Sigmoid colon (tissue), 6 donors: ENCODE measurements at regions not wholly inside any gene's neighbourhood (a gene's known extent, or its start where the extent isn't known, plus 50 kb on each side); places are given as distances from the start of the nearest gene placed in this dataset.
"Not testable (repeated sequence)": the region's sequence is repeated elsewhere in the genome, so short reads cannot be mapped to it uniquely, and the experiment has no call there.

Experiments
- DNase-seq: peaks from one replicate; pipeline ENCODE4 v3.0.0-alpha.2; 2019
- H3K27ac ChIP-seq, 4 donors: fragments of 200-600 bp; sonication (generic); one replicate each; pipeline ENCODE4 v1.5.1; 2016 to 2019; ENCODE audit warnings: mild to moderate bottlenecking in 1 of 4
- H3K27me3 ChIP-seq, 3 donors: fragments of 200-600 bp; sonication (generic); one replicate each; pipeline ENCODE4 v1.5.1; 2019; ENCODE audit warnings: mild to moderate bottlenecking in 1 of 3
- H3K36me3 ChIP-seq, 4 donors: fragments of 200-600 bp; sonication (generic); one replicate each; pipeline ENCODE4 v1.5.1; 2016 to 2019
- H3K4me1 ChIP-seq, 4 donors: fragments of 200-600 bp; sonication (generic); one replicate each; pipeline ENCODE4 v1.5.1; 2017 to 2019
- H3K4me3 ChIP-seq, 4 donors: fragments of 200-600 bp; sonication (generic); one replicate each; pipeline ENCODE4 v1.5.1; 2017 to 2019; ENCODE audit warnings: mild to moderate bottlenecking in 2 of 4, moderate library complexity in 1 of 4
- H3K9me3 ChIP-seq, 4 donors: fragments of 200-600 bp in 3 of 4; sonication (generic) in 3 of 4; one replicate each; pipeline versions ENCODE4 v1.5.1 to v1.6.1; 2013 to 2019
- EP300 ChIP-seq, 4 donors: sonication (generic); formaldehyde crosslinking; IDR thresholded peaks; one replicate each; pipeline ENCODE4 v1.6.1; 2017; ENCODE audit warnings: antibody characterized with exemption in 4 of 4
- POLR2A ChIP-seq, 2 donors: fragments of 450-650 bp; IDR thresholded peaks; one replicate each; pipeline ENCODE4 v1.6.1; 2016; ENCODE audit warnings: antibody characterized with exemption in 2 of 2, mild to moderate bottlenecking in 2 of 2, moderate library complexity in 2 of 2
- POLR2AphosphoS5 ChIP-seq, 4 donors: sonication (generic); formaldehyde crosslinking; IDR thresholded peaks; one replicate each; pipeline ENCODE4 v1.6.1; 2017; ENCODE audit warnings: antibody characterized with exemption in 4 of 4
- WGBS, 2 donors: extraction: QIAGEN DNeasy Blood & Tissue Kit; methylation state at CpG; one replicate each; pipeline ENCODE4 v1.1.7; 2013; 5-methylcytosine and 5-hydroxymethylcytosine counted together
- intact Hi-C: fragments of 100-400 bp; cut with DNase I; formaldehyde crosslinking; loops from one replicate; pipeline ENCODE4 v1.15.1; 2023
- TF ChIP-seq, protein P1 (sequence below), 4 experiments: fragments of 450-650 bp in 3 of 4; fragments of 200-600 bp in 1 of 4; IDR thresholded peaks; one replicate each; pipeline ENCODE4 v1.5.1; 2016 to 2019; ENCODE audit warnings: antibody characterized with exemption in 4 of 4, mild to moderate bottlenecking in 3 of 4, moderate library complexity in 2 of 4
- donor health status: healthy with polysubstance abuse.
- donor health status: healthy.

DNA sequence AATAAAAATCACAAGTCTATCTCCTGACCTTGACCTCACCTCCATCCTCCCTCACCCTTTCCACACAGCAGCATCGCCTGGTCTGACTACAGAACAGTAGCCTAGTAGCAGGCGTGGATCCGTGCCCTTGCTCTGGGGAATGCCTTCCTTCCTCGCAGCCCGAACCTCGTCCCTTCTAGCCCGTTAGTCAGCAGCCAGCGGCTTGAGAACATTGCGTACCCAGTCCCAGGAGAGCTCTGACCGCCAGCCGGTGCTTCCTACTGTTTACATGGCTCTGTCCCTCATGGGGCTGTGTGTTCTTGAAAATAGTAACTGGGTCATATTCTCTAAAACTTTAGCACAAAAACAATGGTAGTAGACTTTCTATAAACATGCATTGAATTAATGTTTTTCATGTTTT, 682.7 kb upstream of the IGFBP3 start:
- H3K4me3 ChIP-seq: no peak overlapping the region
- 72 to 75% methylated on average over 11 of the region's 11 CpGs for WGBS, 2 donors
- H3K36me3 ChIP-seq: no peaks in the 10 kb centered on the region
- peaks cover 0 to 33% (median 32%) of the 10 kb centered on the region in 4 donors for H3K4me1 ChIP-seq
- no peaks in the 10 kb centered on the region for H3K9me3 ChIP-seq
- intact Hi-C loops: loop anchor here (1.0 kb wide), 1 partner anchor 46 kb away; no protein-coding TSS in a partner anchor
- H3K27ac ChIP-seq: peak overlapping the region; percentile 80 to 87 (median 84)
- DNase-seq: peak; percentile 99
- H3K27me3 ChIP-seq: no peaks in the 10 kb centered on the region
- TF ChIP-seq, protein P1, sequence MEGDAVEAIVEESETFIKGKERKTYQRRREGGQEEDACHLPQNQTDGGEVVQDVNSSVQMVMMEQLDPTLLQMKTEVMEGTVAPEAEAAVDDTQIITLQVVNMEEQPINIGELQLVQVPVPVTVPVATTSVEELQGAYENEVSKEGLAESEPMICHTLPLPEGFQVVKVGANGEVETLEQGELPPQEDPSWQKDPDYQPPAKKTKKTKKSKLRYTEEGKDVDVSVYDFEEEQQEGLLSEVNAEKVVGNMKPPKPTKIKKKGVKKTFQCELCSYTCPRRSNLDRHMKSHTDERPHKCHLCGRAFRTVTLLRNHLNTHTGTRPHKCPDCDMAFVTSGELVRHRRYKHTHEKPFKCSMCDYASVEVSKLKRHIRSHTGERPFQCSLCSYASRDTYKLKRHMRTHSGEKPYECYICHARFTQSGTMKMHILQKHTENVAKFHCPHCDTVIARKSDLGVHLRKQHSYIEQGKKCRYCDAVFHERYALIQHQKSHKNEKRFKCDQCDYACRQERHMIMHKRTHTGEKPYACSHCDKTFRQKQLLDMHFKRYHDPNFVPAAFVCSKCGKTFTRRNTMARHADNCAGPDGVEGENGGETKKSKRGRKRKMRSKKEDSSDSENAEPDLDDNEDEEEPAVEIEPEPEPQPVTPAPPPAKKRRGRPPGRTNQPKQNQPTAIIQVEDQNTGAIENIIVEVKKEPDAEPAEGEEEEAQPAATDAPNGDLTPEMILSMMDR (IDR thresholded peaks at IDR 0.05): no peak
- TF ChIP-seq POLR2AphosphoS5 (IDR thresholded peaks at IDR 0.05): peak; percentile 88 to 95 (median 92)
- peak; percentile 90 to 97 (median 94) for TF ChIP-seq EP300 (IDR thresholded peaks at IDR 0.05)
- no peak for TF ChIP-seq POLR2A (IDR thresholded peaks at IDR 0.05)

DNA sequence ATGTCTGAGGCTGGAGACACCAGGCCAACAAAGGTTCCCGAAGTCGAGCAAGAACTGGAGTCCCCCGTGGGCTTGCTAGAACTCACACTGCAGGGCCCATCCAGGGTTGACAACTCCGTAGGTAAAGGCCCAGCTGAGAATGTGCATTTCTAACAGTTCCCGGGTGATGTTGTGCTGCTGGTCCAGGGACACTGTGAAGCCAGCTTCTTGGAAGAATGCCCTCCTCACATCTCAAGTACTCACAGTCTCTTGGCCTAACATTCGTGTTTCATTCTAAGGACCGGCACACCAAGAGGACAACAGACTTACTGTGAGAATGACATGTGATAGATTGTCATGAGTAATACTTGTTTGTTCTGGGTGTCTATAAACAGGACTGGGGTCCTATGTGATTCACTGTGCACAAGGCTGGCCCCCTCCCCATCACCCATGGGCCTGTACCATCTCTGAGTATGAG, 682.3 kb upstream of the IGFBP3 start:
- H3K4me1 ChIP-seq: peaks cover 0 to 33% (median 32%) of the 10 kb centered on the region in 4 donors
- no peaks in the 10 kb centered on the region for H3K27me3 ChIP-seq
- TF ChIP-seq POLR2A (IDR thresholded peaks at IDR 0.05): no peak
- no peak for TF ChIP-seq POLR2AphosphoS5 (IDR thresholded peaks at IDR 0.05)
- no peak for TF ChIP-seq EP300 (IDR thresholded peaks at IDR 0.05)
- TF ChIP-seq, protein P1 (IDR thresholded peaks at IDR 0.05): no peak
- DNase-seq: peak; percentile 82
- no peaks in the 10 kb centered on the region for H3K36me3 ChIP-seq
- H3K27ac ChIP-seq: peak overlapping the region; percentile 80 to 87 (median 84)
- intact Hi-C loops: loop anchor here (1.0 kb wide), 1 partner anchor 46 kb away; no protein-coding TSS in a partner anchor
- H3K4me3 ChIP-seq: no peak overlapping the region
- no peaks in the 10 kb centered on the region for H3K9me3 ChIP-seq
- WGBS, 2 donors: 89 to 92% methylated on average over 7 of the region's 7 CpGs

DNA sequence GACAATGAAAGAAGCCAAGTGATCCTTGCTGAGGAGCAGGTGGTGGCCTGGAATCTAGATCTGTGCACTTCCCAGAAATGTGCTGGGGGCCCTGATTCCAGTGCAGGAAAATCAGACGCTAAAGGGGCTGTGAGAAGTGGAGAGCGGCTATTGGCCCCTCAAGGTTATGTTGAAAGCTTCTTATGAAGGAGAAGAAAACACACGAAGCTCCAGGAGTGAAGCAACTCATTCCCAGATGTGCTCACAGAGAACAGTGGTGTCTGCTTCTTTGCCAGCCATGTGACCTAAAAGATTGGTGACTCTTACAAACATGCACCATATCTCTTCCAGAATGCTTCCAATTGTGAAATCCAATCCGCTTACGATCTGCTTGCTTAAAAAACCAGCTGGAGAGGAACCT, 679.3 kb upstream of the IGFBP3 start:
- intact Hi-C loops: no loop called here
- no peak for TF ChIP-seq EP300 (IDR thresholded peaks at IDR 0.05)
- peak; percentile 21 to 44 (median 28) for TF ChIP-seq POLR2AphosphoS5 (IDR thresholded peaks at IDR 0.05)
- no peak for TF ChIP-seq POLR2A (IDR thresholded peaks at IDR 0.05)
- TF ChIP-seq, protein P1 (IDR thresholded peaks at IDR 0.05): no peak
- H3K4me1 ChIP-seq: peaks cover 0 to 33% (median 30%) of the 10 kb centered on the region in 4 donors
- no peaks in the 10 kb centered on the region for H3K27me3 ChIP-seq
- H3K27ac ChIP-seq: no peak overlapping the region
- H3K4me3 ChIP-seq: no peak overlapping the region
- no peaks in the 10 kb centered on the region for H3K36me3 ChIP-seq
- no peaks in the 10 kb centered on the region for H3K9me3 ChIP-seq
- DNase-seq: peak; percentile 89
- WGBS, 2 donors: 88 to 92% methylated on average over 5 of the region's 5 CpGs

DNA sequence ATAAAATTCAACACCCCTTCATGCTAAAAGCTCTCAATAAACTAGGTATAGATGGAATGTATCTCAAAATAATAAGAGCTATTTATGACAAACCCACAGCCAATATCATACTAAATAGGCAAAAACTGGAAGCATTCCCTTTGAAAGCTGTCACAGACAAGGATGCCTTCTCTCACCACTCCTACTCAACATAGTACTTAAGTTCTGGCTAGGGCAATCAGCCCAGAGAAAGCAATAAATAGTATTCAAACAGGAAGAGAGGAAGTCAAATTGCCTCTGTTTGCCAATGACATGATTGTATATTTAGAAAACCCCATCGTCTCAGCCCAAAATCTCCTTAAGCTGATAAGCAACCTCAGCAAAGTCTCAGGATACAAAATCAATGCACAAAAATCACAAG, 673.8 kb upstream of the IGFBP3 start:
- intact Hi-C loops, DNase-seq, H3K4me3 ChIP-seq, H3K27ac ChIP-seq, H3K9me3 ChIP-seq, H3K36me3 ChIP-seq, H3K27me3 ChIP-seq: not testable (repeated sequence)
- WGBS, 2 donors: 29 to 63% methylated on average over 1 of the region's 1 CpG
- H3K4me1 ChIP-seq: peaks cover 0 to 13% (median 9%) of the 10 kb centered on the region in 4 donors

DNA sequence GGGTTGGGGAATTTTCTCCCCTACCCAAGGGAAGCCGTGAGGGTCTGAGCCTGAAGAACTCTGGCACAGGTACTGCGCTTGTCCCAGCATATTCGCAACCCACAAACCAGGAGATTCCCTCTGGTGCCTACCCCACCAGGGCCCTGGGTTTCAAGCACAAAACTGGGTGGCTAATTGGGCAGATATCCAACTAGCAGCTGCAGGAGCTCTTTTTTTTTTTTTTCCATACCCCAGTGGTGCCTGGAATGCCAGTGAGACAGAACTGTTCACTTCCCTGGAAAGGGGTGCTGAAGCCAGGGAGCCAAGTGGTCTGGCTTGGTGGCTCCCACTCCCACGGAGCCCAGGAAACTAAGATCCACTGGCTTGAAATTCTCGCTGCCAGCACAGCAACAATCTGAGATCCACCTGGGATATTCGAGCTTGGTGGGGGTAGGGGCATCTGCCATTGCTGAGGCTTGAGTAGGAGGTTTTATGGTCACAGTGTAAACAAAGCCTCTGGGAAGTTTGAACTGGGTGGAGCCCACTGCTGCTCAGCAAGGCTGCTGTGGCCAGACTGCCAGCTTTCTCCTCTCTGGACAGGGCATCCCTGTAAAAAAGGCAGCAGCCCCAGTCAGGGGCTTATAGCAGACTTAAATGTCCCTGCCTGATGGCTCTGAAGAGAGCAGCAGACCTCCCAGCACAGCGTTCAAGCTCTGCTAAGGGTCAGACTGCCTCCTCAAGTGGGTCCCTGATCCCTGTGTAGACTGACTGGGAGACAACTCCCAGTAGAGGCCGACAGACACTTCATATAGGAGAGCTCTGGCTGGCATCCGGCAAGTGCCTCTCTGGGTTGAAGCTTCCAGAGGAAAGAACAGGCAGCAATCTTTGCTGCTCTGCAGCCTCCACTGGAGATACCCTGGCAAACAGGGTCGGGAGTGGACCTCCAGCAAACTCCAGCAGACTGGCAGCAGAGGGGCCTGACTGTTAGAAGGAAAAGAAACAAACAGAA, 670.1 kb upstream of the IGFBP3 start:
- DNase-seq, H3K9me3 ChIP-seq, H3K27me3 ChIP-seq, H3K36me3 ChIP-seq, intact Hi-C loops, H3K27ac ChIP-seq, H3K4me3 ChIP-seq: not testable (repeated sequence)
- peaks cover 0 to 13% (median 9%) of the 10 kb centered on the region in 4 donors for H3K4me1 ChIP-seq
- WGBS, 2 donors: 40 to 65% methylated on average over 10 of the region's 10 CpGs
